Activated naive CD4-positive, alpha-beta T cell treated with Interleukin-2 at 50 U/mL for 16 hours (primary cell): ENCODE measurements at regions not wholly inside any gene's neighbourhood (a gene's known extent, or its start where the extent isn't known, plus 50 kb on each side); places are given as distances from the start of the nearest gene placed in this dataset.

Experiments used
- DNase-seq: peaks from one replicate; pipeline ENCODE4 v3.0.0-alpha.2; 2020

- no peak for DNase-seq
Measured at GRCh38 chr3:117417411-117417810, 707.8 kb downstream of the TUSC7 start.

- DNase-seq: no peak
Measured at GRCh38 chr3:117427081-117427480, 717.5 kb downstream of the TUSC7 start.

GRCh38 chr3:117433427-117433826 lies 723.8 kb downstream of the TUSC7 start:
- DNase-seq: no peak

- no peak for DNase-seq
Measured at GRCh38 chr3:117434661-117435412, 725.3 kb downstream of the TUSC7 start.

- no peak for DNase-seq
Measured at GRCh38 chr3:117435506-117435905, 725.9 kb downstream of the TUSC7 start.

GRCh38 chr3:117439812-117440211 lies 730.2 kb downstream of the TUSC7 start:
- DNase-seq: no peak

GRCh38 chr3:117441851-117442250 lies 732.3 kb downstream of the TUSC7 start:
- no peak for DNase-seq

- DNase-seq: no peak
Measured at GRCh38 chr3:117442566-117442965, 733.0 kb downstream of the TUSC7 start.

GRCh38 chr3:117443014-117443413 lies 733.4 kb downstream of the TUSC7 start:
- DNase-seq: no peak

- no peak for DNase-seq
Measured at GRCh38 chr3:117444175-117444574, 734.6 kb downstream of the TUSC7 start.

GRCh38 chr3:117447419-117447818 lies 737.8 kb downstream of the TUSC7 start:
- DNase-seq: no peak

GRCh38 chr3:117450026-117450425 lies 740.4 kb downstream of the TUSC7 start:
- no peak for DNase-seq

GRCh38 chr3:117454254-117454653 lies 744.7 kb downstream of the TUSC7 start:
- DNase-seq: no peak

- no peak for DNase-seq
Measured at GRCh38 chr3:117454908-117455307, 745.3 kb downstream of the TUSC7 start.

- no peak for DNase-seq
Measured at GRCh38 chr3:117455782-117456181, 746.2 kb downstream of the TUSC7 start.

- no peak for DNase-seq
Measured at GRCh38 chr3:117463276-117464115, 753.9 kb downstream of the TUSC7 start.

- no peak for DNase-seq
Measured at GRCh38 chr3:117471831-117472230, 762.3 kb downstream of the TUSC7 start.

GRCh38 chr3:117473981-117474538 lies 764.5 kb downstream of the TUSC7 start:
- DNase-seq: no peak

- no peak for DNase-seq
Measured at GRCh38 chr3:117476572-117476971, 767.0 kb downstream of the TUSC7 start.

- DNase-seq: no peak
Measured at GRCh38 chr3:117477214-117477755, 767.7 kb downstream of the TUSC7 start.

GRCh38 chr3:117479095-117479494 lies 769.5 kb downstream of the TUSC7 start:
- no peak for DNase-seq

GRCh38 chr3:117480525-117480924 lies 770.9 kb downstream of the TUSC7 start:
- DNase-seq: no peak

GRCh38 chr3:117480972-117481371 lies 771.4 kb downstream of the TUSC7 start:
- no peak for DNase-seq

GRCh38 chr3:117483839-117484238 lies 774.3 kb downstream of the TUSC7 start:
- no peak for DNase-seq
